LNCAP (cell line): ENCODE measurements at regions not wholly inside any gene's neighbourhood (a gene's known extent, or its start where the extent isn't known, plus 50 kb on each side); places are given as distances from the start of the nearest gene placed in this dataset.

Source experiments
- TF ChIP-seq, protein P1 (sequence below): fragments of 450-650 bp; IDR thresholded peaks from 2 replicates; pipeline ENCODE4 v1.5.1; 2017; ENCODE audit warnings: mild to moderate bottlenecking

DNA sequence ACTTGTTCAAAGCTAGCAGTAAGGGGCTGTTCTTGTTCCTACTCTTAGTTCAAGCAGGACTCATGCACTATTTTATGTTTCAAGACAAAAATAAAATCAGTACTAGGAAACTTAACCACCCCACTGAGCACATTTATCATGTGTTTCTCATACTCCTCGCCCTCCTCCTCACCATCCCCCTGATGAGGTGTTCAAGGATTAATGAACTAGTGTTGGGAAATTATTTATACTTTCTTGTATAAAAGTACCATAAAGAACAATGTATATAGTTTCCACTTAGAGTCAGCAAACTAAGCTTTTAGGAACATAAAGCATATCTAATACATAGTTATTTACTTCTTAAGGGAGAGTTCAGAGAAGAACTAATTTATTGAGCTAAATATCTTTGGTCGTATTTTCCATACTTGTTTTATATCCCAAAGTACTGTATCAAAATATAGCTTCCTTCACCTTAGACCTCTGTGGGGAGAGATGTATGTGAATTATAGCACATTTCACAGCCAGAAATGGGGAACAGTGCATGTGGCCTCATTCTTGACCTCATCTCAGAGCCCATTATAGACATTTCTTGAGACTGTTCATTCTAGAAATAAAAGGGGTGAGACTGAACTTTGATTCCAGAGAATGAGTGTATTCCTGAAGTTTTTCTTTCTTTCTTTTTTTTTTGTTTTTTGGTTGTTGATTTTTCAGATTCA lies 326.5 kb upstream of the MAP3K7 start:
- TF ChIP-seq, protein P1, sequence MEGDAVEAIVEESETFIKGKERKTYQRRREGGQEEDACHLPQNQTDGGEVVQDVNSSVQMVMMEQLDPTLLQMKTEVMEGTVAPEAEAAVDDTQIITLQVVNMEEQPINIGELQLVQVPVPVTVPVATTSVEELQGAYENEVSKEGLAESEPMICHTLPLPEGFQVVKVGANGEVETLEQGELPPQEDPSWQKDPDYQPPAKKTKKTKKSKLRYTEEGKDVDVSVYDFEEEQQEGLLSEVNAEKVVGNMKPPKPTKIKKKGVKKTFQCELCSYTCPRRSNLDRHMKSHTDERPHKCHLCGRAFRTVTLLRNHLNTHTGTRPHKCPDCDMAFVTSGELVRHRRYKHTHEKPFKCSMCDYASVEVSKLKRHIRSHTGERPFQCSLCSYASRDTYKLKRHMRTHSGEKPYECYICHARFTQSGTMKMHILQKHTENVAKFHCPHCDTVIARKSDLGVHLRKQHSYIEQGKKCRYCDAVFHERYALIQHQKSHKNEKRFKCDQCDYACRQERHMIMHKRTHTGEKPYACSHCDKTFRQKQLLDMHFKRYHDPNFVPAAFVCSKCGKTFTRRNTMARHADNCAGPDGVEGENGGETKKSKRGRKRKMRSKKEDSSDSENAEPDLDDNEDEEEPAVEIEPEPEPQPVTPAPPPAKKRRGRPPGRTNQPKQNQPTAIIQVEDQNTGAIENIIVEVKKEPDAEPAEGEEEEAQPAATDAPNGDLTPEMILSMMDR = no peak

DNA sequence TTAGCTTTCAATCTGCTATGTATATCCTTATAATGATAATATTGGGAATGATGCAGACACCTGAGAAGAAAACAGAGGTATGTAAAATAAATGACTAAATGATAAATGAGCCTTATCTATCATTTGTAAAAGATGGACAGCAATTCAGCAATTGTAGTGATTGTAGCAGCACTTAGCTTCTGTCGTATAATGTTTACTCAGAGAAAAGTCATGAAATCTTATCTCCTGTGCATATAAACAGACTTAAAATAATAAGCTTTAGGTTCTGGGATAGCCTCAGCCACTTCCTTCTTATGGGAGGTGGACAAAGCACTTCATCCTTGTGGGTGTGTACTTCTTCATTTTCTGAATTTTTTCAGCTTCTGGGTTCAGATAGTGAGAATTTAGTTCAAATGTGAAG lies 324.8 kb upstream of the MAP3K7 start:
- TF ChIP-seq, protein P1 = no peak

DNA sequence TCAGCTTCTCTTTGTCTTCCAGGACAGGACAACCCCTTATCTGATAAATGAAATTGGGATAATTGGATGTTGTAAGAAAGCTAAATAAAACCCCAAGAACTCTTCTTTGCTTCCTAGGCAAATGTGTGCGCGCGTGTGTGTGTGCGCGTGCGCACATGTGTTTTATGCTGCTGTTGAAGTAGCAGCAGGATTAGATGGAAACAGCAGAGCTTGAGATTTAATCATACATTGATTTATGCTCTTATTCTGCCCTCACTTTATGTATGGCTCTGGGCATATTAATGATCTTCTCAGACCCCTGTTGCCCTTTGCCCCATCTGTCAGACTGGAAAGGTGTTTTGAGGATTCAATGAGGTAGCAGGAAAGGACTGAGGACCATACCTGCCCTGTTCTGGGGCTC lies 324.0 kb upstream of the MAP3K7 start:
- TF ChIP-seq, protein P1 = no peak

DNA sequence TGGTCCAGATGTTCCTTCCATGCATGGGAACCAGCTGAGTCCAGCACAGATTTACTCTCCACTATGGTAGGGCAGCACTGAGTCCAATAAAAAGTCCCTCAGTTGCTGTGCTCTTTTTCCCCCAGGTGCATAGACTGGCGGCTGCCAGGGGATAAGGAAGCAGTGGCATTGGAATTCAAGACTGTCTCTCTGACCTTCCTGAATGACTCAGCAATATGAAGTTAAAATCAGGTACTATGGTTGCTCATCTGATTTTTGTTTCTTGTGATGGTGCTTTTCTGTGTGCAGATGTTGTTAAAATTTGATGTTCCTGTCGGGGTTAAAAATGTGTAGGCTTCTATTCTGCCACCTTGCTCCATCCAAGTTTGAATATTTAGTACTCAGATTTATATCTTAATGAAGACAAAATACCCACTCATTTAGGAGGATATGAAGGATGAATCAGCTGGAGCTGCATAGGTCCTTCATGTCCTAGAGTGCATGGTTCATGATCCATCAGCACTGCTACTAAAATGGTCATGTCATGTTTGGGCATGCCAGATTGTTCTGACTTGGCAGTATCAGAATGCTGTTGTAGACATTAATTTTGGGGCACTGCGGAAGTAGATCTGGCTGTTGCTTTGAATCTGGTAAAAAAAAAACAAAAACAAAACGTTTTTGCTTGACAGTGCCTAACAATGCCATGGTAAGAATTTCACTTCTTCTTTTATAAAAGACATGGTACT lies 321.2 kb upstream of the MAP3K7 start:
- TF ChIP-seq, protein P1 = no peak

DNA sequence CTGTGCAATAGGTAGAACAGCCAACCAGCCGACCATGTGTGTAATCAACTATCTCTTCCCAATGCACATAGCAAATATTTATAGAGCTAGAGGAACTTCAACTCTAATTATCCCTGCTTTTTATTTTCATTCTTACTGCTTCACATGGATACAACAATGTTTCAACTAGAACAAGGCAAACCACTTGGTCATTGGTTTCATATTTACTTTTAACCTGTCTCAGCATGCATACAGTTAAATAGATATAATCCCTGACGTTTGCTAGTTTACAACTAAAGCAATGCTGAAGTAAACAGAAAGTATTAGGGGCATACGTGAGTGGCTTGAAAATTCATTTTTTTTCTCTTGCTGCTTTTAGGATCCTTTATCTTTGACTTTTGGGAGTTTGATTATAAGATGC lies 318.5 kb upstream of the MAP3K7 start:
- TF ChIP-seq, protein P1 = no peak

DNA sequence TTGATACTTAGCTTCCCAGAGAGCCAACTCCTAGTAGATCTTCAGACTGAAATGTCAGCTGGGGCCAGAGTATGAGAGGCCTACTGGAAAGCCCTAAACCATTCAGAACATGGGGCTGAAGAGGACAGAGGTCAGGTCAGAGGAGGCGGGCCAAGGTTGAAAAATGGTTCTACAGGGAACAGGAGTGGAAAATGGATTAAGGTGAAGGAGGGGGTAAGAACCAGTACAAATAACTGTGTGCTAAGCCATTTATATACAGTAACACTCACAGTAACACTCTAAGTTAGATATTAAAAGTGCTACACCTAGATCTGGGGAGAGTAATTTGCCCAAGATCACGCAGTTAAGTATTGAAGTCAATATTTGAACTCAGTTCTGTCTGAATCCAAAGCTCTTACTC lies 313.2 kb upstream of the MAP3K7 start:
- TF ChIP-seq, protein P1 = no peak

DNA sequence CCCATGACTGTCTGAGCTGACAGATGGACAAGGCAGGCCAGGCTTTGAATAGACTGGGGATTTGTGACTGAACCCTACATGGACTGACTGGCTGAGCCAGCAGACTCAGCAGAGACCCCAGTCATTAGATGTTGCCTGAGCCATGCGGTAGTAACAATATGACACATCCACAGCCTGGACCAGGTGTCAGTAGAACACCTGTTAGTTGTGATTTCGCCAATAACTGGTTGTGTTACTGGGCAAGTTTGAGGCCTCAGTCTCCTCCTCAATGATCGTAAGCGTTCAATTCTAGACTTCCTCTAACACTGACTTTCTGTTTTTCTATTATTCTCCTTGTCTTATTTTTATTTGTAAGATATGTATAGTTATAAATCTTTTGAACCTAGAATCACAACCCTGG lies 311.9 kb upstream of the MAP3K7 start:
- TF ChIP-seq, protein P1 = no peak
